HCT116 (cell line): ENCODE measurements at regions not wholly inside any gene's neighbourhood (a gene's known extent, or its start where the extent isn't known, plus 50 kb on each side); places are given as distances from the start of the nearest gene placed in this dataset.

Experiments used
- ATAC-seq: fragments of 200-7000 bp; cut with Tn5 transposase; 2 replicates; pipeline ENCODE4 v1.9.1; 2020; ENCODE audit warnings: mild to moderate bottlenecking, moderate library complexity
- BruUV-seq: library from RNA; stranded (reverse); fragments of 400-500 nt; replicated peaks from 2 replicates; lab custom pipeline; 2021; lab: Mats Ljungman, UMichigan
- CTCF ChIA-PET: fragments of 300-600 bp; sonication (Branson Sonifier 250); formaldehyde crosslinking; loops from one replicate; lab custom pipeline; 2021; ENCODE audit warnings: antibody characterized with exemption; lab: Charles Lee
- POLR2A ChIA-PET: fragments of 300-600, 350-600 bp; sonication (Branson Sonifier 250); formaldehyde crosslinking; loops from one replicate; lab custom pipeline; 2021; ENCODE audit warnings: antibody characterized with exemption; lab: Charles Lee
- RAD21 ChIA-PET, 2 experiments: fragments of 300-600 bp; sonication (Branson Sonifier 250); formaldehyde crosslinking; loops; one replicate each; lab custom pipeline; 2023; ENCODE audit warnings: low total read pairs in 2 of 2; ENCODE audit not compliant: uncharacterized antibody in 2 of 2, unreplicated experiment in 2 of 2, low non-redundant PET in 1 of 2; lab: Charles Lee
- DNase-seq: peaks from one replicate; pipeline ENCODE4 v3.0.0-alpha.2; 2010; ENCODE audit warnings: low read depth, low spot score
- H2AFZ ChIP-seq: fragments of 200-600 bp; shearing (Covaris generic), sonication (generic); 2 replicates; pipeline ENCODE4 v1.6.1; 2017; ENCODE audit warnings: low read depth, mixed run types, mixed read lengths, antibody characterized with exemption, low read length; ENCODE audit not compliant: poor library complexity, severe bottlenecking
- H3K27ac ChIP-seq: 2 replicates; pipeline ENCODE4 v1.5.1; 2012; ENCODE audit warnings: low read depth, low read length
- H3K27me3 ChIP-seq: fragments of 200-600 bp; sonication (generic); 2 replicates; pipeline ENCODE4 v1.6.1; 2016; ENCODE audit warnings: mixed run types, low read length, mixed read lengths; ENCODE audit not compliant: insufficient read depth
- H3K36me3 ChIP-seq, 2 experiments: fragments of 200-500 bp in 1 of 2; fragments of 200-600 bp in 1 of 2; sonication (Bioruptor generic) in 1 of 2; sonication (generic) in 1 of 2; 2 replicates each; pipeline versions ENCODE4 v1.5.1 to v1.6.1; 2014 to 2016; ENCODE audit warnings: low read length in 2 of 2, inconsistent platforms in 1 of 2, mixed read lengths in 1 of 2, mixed run types in 1 of 2; ENCODE audit not compliant: insufficient read depth in 2 of 2, control insufficient read depth in 1 of 2
- H3K4me1 ChIP-seq, 2 experiments: fragments of 200-600 bp in 1 of 2; sonication (generic) in 1 of 2; 2 replicates each; pipeline versions ENCODE4 v1.5.1 to v1.6.1; 2012 to 2017; ENCODE audit warnings: low read length in 2 of 2, inconsistent platforms in 1 of 2, mild to moderate bottlenecking in 1 of 2, mixed read lengths in 1 of 2, mixed run types in 1 of 2, moderate library complexity in 1 of 2; ENCODE audit not compliant: insufficient read depth in 2 of 2, control insufficient read depth in 1 of 2
- H3K4me2 ChIP-seq: fragments of 200-600 bp; sonication (generic); 2 replicates; pipeline ENCODE4 v1.6.1; 2017; ENCODE audit warnings: mixed run types, low read length, mixed read lengths
- H3K4me3 ChIP-seq, 2 experiments: fragments of 200-600 bp in 1 of 2; sonication (generic) in 1 of 2; replicated peaks in 1 of 2; 2 replicates each; pipeline ENCODE4 v1.5.1; 2011 to 2016; ENCODE audit warnings: low read length in 2 of 2, control low read depth in 1 of 2, low read depth in 1 of 2, mild to moderate bottlenecking in 1 of 2, mixed read lengths in 1 of 2, mixed run types in 1 of 2
- H3K79me2 ChIP-seq: fragments of 200-600 bp; sonication (generic); 2 replicates; pipeline ENCODE4 v1.6.1; 2017; ENCODE audit warnings: mild to moderate bottlenecking, mixed run types, low read length, moderate library complexity, mixed read lengths; ENCODE audit not compliant: insufficient read depth
- H3K9ac ChIP-seq: fragments of 200-600 bp; sonication (generic); 2 replicates; pipeline ENCODE4 v1.6.1; 2016; ENCODE audit warnings: low read length, mixed read lengths
- H3K9me2 ChIP-seq: fragments of 200-600 bp; sonication (generic), shearing (Covaris generic); 2 replicates; pipeline ENCODE4 v1.6.1; 2017; ENCODE audit warnings: mixed run types, mild to moderate bottlenecking, moderate library complexity; ENCODE audit not compliant: insufficient read depth
- H3K9me3 ChIP-seq, 2 experiments: fragments of 200-500 bp in 1 of 2; fragments of 200-600 bp in 1 of 2; sonication (Bioruptor generic) in 1 of 2; sonication (generic) in 1 of 2; 2 replicates each; pipeline ENCODE4 v1.6.1; 2014 to 2017; ENCODE audit warnings: low read length in 2 of 2, mixed read lengths in 2 of 2, inconsistent platforms in 1 of 2, low read depth in 1 of 2, mild to moderate bottlenecking in 1 of 2, mixed run types in 1 of 2, moderate library complexity in 1 of 2; ENCODE audit not compliant: control insufficient read depth in 1 of 2, insufficient read depth in 1 of 2
- H4K20me1 ChIP-seq: fragments of 200-600 bp; sonication (generic), shearing (Covaris generic); 2 replicates; pipeline ENCODE4 v1.6.1; 2017; ENCODE audit warnings: mixed run types, mild to moderate bottlenecking, moderate library complexity; ENCODE audit not compliant: insufficient read depth
- ATF3 ChIP-seq: IDR thresholded peaks from 2 replicates; pipeline ENCODE4 v1.6.1; 2012
- CEBPB ChIP-seq: IDR thresholded peaks from 2 replicates; pipeline ENCODE4 v1.6.1; 2012; ENCODE audit warnings: low read depth
- EGR1 ChIP-seq: IDR thresholded peaks from 2 replicates; pipeline ENCODE4 v1.6.1; 2012; ENCODE audit warnings: low read depth
- ELF1 ChIP-seq: IDR thresholded peaks from 2 replicates; pipeline ENCODE4 v1.6.1; 2012; ENCODE audit warnings: low read depth, borderline replicate concordance
- EZH2 ChIP-seq: fragments of 200-600 bp; sonication (generic); IDR thresholded peaks from 2 replicates; pipeline ENCODE4 v1.6.1; 2017; ENCODE audit warnings: antibody characterized with exemption, mixed run types
- FOSL1 ChIP-seq: IDR thresholded peaks from 2 replicates; pipeline ENCODE4 v1.6.1; 2012; ENCODE audit warnings: low read depth
- JUND ChIP-seq: IDR thresholded peaks from 2 replicates; pipeline ENCODE4 v1.6.1; 2012
- MAX ChIP-seq: IDR thresholded peaks from 2 replicates; pipeline ENCODE4 v1.6.1; 2012
- POLR2A ChIP-seq: IDR thresholded peaks from 2 replicates; pipeline ENCODE4 v1.7.0; 2011; ENCODE audit warnings: borderline replicate concordance; ENCODE audit not compliant: insufficient read depth, insufficient read length; ENCODE audit errors: extremely low read depth
- POLR2AphosphoS5 ChIP-seq: IDR thresholded peaks from 2 replicates; pipeline ENCODE4 v1.6.1; 2011; ENCODE audit warnings: mild to moderate bottlenecking, low read depth, low read length, moderate library complexity
- REST ChIP-seq: IDR thresholded peaks from 2 replicates; pipeline ENCODE4 v1.6.1; 2012; ENCODE audit warnings: low read depth
- SIN3A ChIP-seq: IDR thresholded peaks from 2 replicates; pipeline ENCODE4 v1.6.1; 2012; ENCODE audit warnings: low read depth
- SP1 ChIP-seq: IDR thresholded peaks from 2 replicates; pipeline ENCODE4 v1.6.1; 2012; ENCODE audit warnings: low read depth
- SRF ChIP-seq: IDR thresholded peaks from 2 replicates; pipeline ENCODE4 v1.6.1; 2012; ENCODE audit warnings: low read depth
- TCF7L2 ChIP-seq: IDR thresholded peaks from 2 replicates; pipeline ENCODE4 v1.7.0; 2011; ENCODE audit warnings: borderline replicate concordance, inconsistent platforms; ENCODE audit not compliant: insufficient read depth, insufficient read length; ENCODE audit errors: extremely low read depth
- YY1 ChIP-seq: IDR thresholded peaks from 2 replicates; pipeline ENCODE4 v1.6.1; 2011; ENCODE audit warnings: low read length, low read depth, moderate library complexity, mild to moderate bottlenecking; ENCODE audit not compliant: insufficient replicate concordance; ENCODE audit errors: extremely low read depth
- ZFX ChIP-seq: fragments of 450-650 bp; IDR thresholded peaks from 2 replicates; pipeline ENCODE4 v1.6.1; 2017
- ZNF274 ChIP-seq: fragments of 200-500 bp; sonication (Bioruptor generic); IDR thresholded peaks from 2 replicates; pipeline ENCODE4 v1.6.1; 2014; ENCODE audit warnings: mild to moderate bottlenecking, low read depth, low read length, inconsistent platforms
- intact Hi-C: fragments of 100-400 bp; cut with micrococcal nuclease; formaldehyde crosslinking; loops from 2 replicates; pipeline ENCODE4 v1.10.0; 2022
- TF ChIP-seq, protein P1 (sequence below): IDR thresholded peaks from 2 replicates; pipeline ENCODE4 v1.6.1; 2011; ENCODE audit warnings: mild to moderate bottlenecking, low read length, moderate library complexity; ENCODE audit not compliant: insufficient replicate concordance; ENCODE audit errors: extremely low read depth
- TF ChIP-seq, protein P2 (sequence below), 3 experiments: fragments of 200-600 bp in 1 of 3; sonication (generic) in 1 of 3; IDR thresholded peaks in 2 of 3; conservative IDR thresholded peaks in 1 of 3; 2 replicates each; pipeline ENCODE4 v1.5.1; 2012 to 2017; ENCODE audit warnings: low read depth in 2 of 3, low read length in 2 of 3, antibody characterized with exemption in 1 of 3, borderline replicate concordance in 1 of 3, control low read depth in 1 of 3, mild to moderate bottlenecking in 1 of 3, mixed read lengths in 1 of 3, mixed run types in 1 of 3, moderate library complexity in 1 of 3; ENCODE audit not compliant: insufficient read depth in 1 of 3

- ATAC-seq (no peak), DNase-seq (no peak)
- Histone ChIP-seq H3K4me2 (no peak overlapping the region), H3K9me3 (no peaks in the 10 kb centered on the region), H4K20me1 (no peaks in the 10 kb centered on the region), H3K79me2 (no peaks in the 10 kb centered on the region), H3K27me3 (peaks cover 29% of the 10 kb centered on the region; the same call in 1 of the 2 replicates), H3K9ac (no peak overlapping the region), H3K4me1 (no peaks in the 10 kb centered on the region), H3K36me3 (no peaks in the 10 kb centered on the region), H3K27ac (no peak overlapping the region), H2AFZ (no peak overlapping the region), H3K4me3 (no peak overlapping the region), H3K9me2 (no peaks in the 10 kb centered on the region)
- ChIA-PET CTCF (no interaction called here), RAD21 (no interaction called here), POLR2A (no interaction called here)
- no peak for TF ChIP-seq FOSL1
- TF ChIP-seq, protein P1, sequence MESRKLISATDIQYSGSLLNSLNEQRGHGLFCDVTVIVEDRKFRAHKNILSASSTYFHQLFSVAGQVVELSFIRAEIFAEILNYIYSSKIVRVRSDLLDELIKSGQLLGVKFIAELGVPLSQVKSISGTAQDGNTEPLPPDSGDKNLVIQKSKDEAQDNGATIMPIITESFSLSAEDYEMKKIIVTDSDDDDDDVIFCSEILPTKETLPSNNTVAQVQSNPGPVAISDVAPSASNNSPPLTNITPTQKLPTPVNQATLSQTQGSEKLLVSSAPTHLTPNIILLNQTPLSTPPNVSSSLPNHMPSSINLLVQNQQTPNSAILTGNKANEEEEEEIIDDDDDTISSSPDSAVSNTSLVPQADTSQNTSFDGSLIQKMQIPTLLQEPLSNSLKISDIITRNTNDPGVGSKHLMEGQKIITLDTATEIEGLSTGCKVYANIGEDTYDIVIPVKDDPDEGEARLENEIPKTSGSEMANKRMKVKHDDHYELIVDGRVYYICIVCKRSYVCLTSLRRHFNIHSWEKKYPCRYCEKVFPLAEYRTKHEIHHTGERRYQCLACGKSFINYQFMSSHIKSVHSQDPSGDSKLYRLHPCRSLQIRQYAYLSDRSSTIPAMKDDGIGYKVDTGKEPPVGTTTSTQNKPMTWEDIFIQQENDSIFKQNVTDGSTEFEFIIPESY = no peak
- no peak for TF ChIP-seq SIN3A
- no peak for TF ChIP-seq REST
- no peak for TF ChIP-seq ZFX
- TF ChIP-seq JUND = no peak
- no peak for TF ChIP-seq CEBPB
- TF ChIP-seq POLR2A = no peak
- TF ChIP-seq SP1 = no peak
- TF ChIP-seq TCF7L2 = no peak
- TF ChIP-seq EGR1 = no peak
- no peak for TF ChIP-seq MAX
- TF ChIP-seq ZNF274 = no peak
- no peak for TF ChIP-seq EZH2
- TF ChIP-seq POLR2AphosphoS5 = no peak
- TF ChIP-seq ATF3 = no peak
- TF ChIP-seq, protein P2, sequence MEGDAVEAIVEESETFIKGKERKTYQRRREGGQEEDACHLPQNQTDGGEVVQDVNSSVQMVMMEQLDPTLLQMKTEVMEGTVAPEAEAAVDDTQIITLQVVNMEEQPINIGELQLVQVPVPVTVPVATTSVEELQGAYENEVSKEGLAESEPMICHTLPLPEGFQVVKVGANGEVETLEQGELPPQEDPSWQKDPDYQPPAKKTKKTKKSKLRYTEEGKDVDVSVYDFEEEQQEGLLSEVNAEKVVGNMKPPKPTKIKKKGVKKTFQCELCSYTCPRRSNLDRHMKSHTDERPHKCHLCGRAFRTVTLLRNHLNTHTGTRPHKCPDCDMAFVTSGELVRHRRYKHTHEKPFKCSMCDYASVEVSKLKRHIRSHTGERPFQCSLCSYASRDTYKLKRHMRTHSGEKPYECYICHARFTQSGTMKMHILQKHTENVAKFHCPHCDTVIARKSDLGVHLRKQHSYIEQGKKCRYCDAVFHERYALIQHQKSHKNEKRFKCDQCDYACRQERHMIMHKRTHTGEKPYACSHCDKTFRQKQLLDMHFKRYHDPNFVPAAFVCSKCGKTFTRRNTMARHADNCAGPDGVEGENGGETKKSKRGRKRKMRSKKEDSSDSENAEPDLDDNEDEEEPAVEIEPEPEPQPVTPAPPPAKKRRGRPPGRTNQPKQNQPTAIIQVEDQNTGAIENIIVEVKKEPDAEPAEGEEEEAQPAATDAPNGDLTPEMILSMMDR (IDR thresholded peaks at IDR 0.05 in 2 of 3, conservative IDR thresholded peaks at IDR 0.05 in 1 of 3; ENCODE audit: borderline replicate concordance in 1 of 3, insufficient read depth in 1 of 3, low read depth in 2 of 3, low read length in 2 of 3) = no peak
- no peak for TF ChIP-seq YY1
- no peak for TF ChIP-seq SRF
- TF ChIP-seq ELF1 = no peak
- intact Hi-C loops = no loop called here
- BruUV-seq = no TSS peak
Measured at GRCh38 chr16:54477714-54478113, 191.1 kb upstream of the IRX3 start.
